ENCODE measurements at regions not wholly inside any gene's neighbourhood (a gene's known extent, or its start where the extent isn't known, plus 50 kb on each side); places are given as distances from the start of the nearest gene placed in this dataset.
"Not testable (repeated sequence)": the region's sequence is repeated elsewhere in the genome, so short reads cannot be mapped to it uniquely, and the experiment has no call there.

DNA sequence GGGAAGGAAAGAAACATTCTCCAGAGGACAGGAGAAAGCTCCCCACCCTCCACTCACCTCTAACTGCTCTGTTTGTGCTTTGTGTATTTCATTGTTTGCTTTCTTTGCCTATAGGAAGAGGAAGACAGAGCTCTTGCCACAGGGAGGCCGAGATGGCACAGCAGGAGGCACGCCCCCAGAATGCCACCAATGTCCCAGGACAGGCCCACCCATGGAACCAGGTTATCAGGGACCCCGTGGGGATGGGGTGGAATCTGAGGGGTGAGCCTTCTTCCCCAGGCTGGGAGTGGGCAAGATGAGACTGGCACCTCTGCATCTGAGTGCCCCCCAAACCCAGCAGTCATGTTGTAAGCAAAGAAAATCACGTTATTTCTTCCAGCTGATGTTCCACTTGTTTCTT is 155.8 kb downstream of the TBC1D2B start:
- TF ChIP-seq, protein P1, sequence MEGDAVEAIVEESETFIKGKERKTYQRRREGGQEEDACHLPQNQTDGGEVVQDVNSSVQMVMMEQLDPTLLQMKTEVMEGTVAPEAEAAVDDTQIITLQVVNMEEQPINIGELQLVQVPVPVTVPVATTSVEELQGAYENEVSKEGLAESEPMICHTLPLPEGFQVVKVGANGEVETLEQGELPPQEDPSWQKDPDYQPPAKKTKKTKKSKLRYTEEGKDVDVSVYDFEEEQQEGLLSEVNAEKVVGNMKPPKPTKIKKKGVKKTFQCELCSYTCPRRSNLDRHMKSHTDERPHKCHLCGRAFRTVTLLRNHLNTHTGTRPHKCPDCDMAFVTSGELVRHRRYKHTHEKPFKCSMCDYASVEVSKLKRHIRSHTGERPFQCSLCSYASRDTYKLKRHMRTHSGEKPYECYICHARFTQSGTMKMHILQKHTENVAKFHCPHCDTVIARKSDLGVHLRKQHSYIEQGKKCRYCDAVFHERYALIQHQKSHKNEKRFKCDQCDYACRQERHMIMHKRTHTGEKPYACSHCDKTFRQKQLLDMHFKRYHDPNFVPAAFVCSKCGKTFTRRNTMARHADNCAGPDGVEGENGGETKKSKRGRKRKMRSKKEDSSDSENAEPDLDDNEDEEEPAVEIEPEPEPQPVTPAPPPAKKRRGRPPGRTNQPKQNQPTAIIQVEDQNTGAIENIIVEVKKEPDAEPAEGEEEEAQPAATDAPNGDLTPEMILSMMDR (conservative IDR thresholded peaks at IDR 0.05; ENCODE audit: low read length) = no peak
- DNase-seq (ENCODE audit: low read depth) = no peak
- no peak overlapping the region for H3K4me3 ChIP-seq (ENCODE audit: low read length)

DNA sequence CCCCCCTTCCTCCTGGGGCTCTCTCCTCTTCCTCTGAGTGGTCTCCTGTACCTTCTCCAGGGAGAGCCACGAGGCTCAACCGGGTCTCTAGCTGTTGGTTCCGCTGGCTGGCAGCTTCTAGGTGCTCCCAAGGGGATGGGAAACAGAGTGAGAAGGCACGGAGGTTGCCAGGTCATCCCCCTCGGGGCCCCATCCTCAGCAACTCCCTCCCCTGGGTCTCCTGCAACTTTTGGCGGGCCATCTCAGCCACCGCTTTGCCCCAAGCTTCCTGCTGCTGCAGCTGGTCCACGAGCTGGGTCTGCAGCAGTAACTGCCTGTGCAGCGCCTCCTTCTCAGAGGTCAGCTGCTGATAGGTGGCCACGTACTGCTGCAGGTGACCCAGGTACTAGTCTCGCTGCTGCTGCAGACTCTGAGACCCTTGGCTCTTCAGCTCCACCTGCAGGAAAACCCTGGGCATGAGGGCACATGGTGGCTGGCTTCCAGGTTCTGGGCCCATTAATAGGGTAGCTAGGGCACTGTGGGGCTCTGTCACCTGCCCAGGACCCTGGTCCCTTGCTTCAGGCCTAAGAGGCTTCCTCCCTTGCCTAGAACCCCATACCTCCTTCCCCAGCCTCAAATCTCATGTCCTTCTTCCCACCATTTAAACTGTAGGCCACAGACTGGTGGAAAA is 160.4 kb downstream of the TBC1D2B start:
- not testable (repeated sequence) for H3K4me3 ChIP-seq (ENCODE audit: low read length); DNase-seq (ENCODE audit: low read depth)

DNA sequence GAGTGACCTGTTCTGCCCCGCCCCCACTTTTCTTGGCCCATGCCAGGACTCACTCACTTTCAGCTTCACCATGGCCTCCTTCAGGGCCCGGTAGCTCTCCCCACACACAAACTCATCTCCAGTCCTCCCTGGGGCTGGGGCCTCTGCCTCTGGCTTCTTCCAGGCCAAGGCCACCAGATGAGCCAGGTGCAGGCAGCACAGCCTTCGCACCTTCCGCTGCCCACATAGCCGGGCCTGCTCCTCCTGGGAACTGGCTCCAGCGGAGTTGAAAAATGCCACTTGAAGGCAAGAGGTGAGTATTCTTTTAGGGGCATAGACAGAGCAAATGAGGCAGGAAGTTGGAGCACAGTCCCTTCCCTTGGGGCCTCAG is 161.6 kb downstream of the TBC1D2B start:
- DNase-seq (ENCODE audit: low read depth); H3K4me3 ChIP-seq (ENCODE audit: low read length): not testable (repeated sequence)

DNA sequence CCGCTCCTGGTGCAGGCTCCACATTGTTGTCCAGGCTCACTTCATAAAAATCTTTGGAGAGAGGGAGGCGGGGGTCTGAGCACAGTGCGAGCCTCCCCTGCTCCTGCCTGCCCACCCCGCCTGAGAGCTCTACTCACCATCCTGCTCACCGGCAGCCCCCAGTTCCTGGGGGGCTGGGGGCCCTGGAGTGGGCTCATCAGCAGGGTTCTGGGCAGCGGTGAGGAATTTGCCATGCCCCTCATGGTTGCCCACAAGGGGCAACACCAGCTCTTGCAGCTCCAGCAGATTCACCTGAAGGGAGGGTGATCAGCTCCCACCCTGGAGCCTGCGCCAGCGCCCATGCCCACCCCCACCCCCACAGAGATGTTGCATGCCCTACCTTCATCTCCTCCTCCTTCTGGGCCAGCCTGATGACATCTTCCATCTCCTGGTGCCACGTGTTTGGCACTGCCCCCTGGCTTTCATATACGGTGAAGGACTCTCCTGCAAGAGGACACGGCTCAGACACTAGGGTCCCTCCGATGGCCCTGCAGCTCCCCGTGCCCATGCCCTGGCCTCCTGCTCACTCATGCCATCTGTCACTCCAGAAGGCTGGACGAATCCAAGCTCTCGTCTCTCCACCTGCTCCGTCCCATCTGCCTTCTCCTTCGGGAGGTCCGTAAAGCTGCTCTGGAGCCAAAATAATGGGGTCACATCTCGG is 162.1 kb downstream of the TBC1D2B start:
- no peak for DNase-seq (ENCODE audit: low read depth)
- TF ChIP-seq, protein P1 (conservative IDR thresholded peaks at IDR 0.05; ENCODE audit: low read length) = no peak
- H3K4me3 ChIP-seq (ENCODE audit: low read length) = no peak overlapping the region

DNA sequence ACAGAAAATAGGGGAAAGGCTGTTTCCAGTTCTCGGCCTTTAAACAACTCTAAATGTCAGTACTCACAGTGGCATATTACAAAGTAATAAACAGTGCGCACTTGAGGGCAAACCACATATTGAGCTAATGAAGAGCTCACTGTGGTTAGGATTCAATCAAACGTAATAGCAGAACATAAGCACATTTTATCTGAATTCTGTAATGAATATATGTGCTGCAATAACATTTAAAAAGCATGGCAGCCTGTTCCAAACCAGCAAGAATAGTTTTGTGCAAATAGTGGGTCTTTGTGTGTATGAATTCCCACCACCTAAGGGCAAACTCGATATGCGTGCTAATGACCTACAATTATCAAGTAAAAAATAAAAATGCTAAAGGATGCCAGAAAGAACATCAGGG is 163.0 kb downstream of the TBC1D2B start:
- not testable (repeated sequence) for DNase-seq (ENCODE audit: low read depth); H3K4me3 ChIP-seq (ENCODE audit: low read length)

DNA sequence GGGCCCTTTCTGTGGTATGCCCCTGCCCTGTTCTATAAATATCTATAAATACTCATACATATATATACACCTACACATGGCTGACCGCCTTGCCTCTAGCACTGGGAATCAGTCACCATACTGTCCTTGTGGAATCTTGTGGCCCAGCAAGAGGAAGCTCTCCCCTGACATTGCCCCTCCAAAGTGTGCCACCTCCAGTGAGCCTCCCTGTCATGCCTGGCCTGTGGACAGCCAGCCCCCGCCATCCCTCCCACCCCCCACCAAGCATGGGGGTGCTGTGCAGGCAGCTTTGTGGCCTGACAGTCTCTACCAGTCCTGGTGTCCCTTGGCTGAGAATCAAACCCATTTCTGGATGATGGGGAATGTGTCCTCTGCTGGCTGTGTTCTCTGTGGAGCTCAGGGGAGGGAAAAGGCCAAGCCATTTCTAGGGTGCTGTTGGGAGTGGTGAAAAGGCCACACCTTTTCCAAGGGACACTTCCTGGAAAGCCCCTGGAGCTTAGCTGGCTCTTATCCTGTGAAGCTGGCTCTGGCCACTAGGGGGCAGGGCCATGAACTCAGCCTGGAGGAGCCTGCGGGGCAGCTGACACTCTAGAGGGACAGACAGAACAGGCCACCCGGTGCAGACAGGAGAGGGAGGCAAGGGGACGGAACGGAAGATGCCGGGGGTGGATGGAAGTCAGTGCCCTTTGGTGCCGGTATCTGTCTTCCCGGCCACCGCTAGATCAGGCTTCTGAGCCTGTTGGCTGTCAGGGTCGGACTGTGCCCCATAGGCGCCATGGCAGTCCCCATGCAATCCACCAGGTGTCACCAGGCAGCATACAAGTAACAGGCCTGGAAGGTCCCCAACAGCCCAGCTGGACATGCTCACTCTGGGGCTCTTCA is 167.2 kb downstream of the TBC1D2B start:
- DNase-seq (ENCODE audit: low read depth) = peak; percentile 78
- H3K4me3 ChIP-seq (ENCODE audit: low read length) = peak overlapping the region; percentile 56
- TF ChIP-seq, protein P1 (conservative IDR thresholded peaks at IDR 0.05; ENCODE audit: low read length) = peak; percentile 56

DNA sequence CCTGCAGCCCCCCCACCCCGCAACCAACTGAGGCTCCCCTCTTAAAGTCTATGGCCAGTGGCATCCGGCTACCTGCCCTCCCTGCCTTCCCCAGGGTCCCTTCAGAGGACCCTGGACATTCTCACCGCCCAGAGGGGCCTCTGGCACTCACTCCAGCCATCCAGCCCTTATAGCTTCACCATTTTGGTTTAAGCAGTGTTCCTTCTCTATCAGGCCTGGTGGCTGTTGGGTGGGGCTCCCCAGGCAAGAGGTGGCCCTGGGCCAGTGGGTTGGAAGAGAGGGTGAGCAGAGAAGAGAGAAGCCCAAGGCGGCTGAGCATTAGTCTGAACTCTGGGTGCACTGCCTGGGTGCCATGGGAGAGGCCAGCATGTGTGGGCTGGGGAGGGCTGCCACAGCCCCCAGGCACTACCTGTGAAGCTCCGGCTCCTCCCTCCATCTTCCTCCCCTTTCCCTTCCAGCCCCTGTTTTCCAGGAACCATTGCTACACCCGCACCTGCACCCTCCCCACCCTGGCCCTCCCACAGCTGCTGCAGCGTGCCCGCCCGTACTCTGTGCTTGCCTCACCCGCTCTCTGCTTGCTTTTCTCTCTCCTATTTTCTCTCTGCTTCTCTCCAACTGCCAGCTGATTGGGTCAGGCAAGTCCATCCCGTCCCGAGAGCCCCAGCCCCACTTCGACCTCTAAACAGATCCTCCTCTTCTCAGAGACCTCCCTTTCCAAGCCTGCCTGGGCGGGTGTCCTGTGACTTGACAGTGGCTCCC is 168.2 kb downstream of the TBC1D2B start:
- DNase-seq (ENCODE audit: low read depth) = no peak
- TF ChIP-seq, protein P1 (conservative IDR thresholded peaks at IDR 0.05; ENCODE audit: low read length) = no peak
- H3K4me3 ChIP-seq (ENCODE audit: low read length) = no peak overlapping the region

DNA sequence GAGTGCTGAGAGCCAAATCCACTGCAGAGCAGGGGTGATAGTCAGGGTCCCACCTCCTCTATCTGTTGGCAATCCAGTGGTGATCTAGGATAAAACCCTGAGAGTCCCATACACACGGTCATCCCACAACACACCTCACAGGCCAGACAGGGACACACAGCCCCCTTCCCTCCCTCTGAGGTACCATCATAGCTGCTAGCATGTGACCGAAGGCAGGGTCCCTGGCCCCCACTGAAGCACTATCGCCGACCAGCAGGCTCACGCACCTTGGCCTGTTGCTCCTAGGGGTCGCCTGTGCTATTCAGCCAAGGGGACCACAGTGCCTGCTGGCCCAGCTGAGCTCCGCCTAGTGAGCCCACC is 168.8 kb downstream of the TBC1D2B start:
- not testable (repeated sequence) for DNase-seq (ENCODE audit: low read depth); H3K4me3 ChIP-seq (ENCODE audit: low read length)
